COLO829 (cell line): ENCODE measurements at regions not wholly inside any gene's neighbourhood (a gene's known extent, or its start where the extent isn't known, plus 50 kb on each side); places are given as distances from the start of the nearest gene placed in this dataset.

ENCODE experiments used
- DNase-seq: peaks from one replicate; pipeline ENCODE4 v3.0.0; 2012; ENCODE audit warnings: low spot score

GRCh38 chr3:15952543-15953175 lies 154.9 kb upstream of the ANKRD28 start:
- no peak for DNase-seq

- no peak for DNase-seq
Measured at GRCh38 chr3:15953841-15954240, 156.1 kb upstream of the ANKRD28 start.

- no peak for DNase-seq
Measured at GRCh38 chr3:15955968-15956367, 158.2 kb upstream of the ANKRD28 start.

GRCh38 chr3:15958692-15959433 lies 161.1 kb upstream of the ANKRD28 start:
- no peak for DNase-seq

GRCh38 chr3:15959434-15959811 lies 161.6 kb upstream of the ANKRD28 start:
- no peak for DNase-seq

GRCh38 chr3:15964605-15965442 lies 167.0 kb upstream of the ANKRD28 start:
- DNase-seq = peak; percentile 13

- DNase-seq = no peak
Measured at GRCh38 chr3:15967577-15967976, 169.8 kb upstream of the ANKRD28 start.

- DNase-seq = no peak
Measured at GRCh38 chr3:15969874-15970640, 172.3 kb upstream of the ANKRD28 start.

GRCh38 chr3:15973414-15973813 lies 175.6 kb upstream of the ANKRD28 start:
- no peak for DNase-seq

- no peak for DNase-seq
Measured at GRCh38 chr3:15973940-15974339, 176.2 kb upstream of the ANKRD28 start.

- no peak for DNase-seq
Measured at GRCh38 chr3:15974647-15975046, 176.9 kb upstream of the ANKRD28 start.

- DNase-seq = no peak
Measured at GRCh38 chr3:15976524-15976923, 178.7 kb upstream of the ANKRD28 start.

GRCh38 chr3:15977090-15977489 lies 179.3 kb upstream of the ANKRD28 start:
- DNase-seq = no peak

- no peak for DNase-seq
Measured at GRCh38 chr3:15977598-15978232, 179.9 kb upstream of the ANKRD28 start.

- DNase-seq = no peak
Measured at GRCh38 chr3:15978801-15979200, 181.0 kb upstream of the ANKRD28 start.

- no peak for DNase-seq
Measured at GRCh38 chr3:15979495-15979894, 181.7 kb upstream of the ANKRD28 start.

- no peak for DNase-seq
Measured at GRCh38 chr3:15979900-15980299, 182.1 kb upstream of the ANKRD28 start.

GRCh38 chr3:15982243-15982642 lies 184.5 kb upstream of the ANKRD28 start:
- DNase-seq = no peak

- peak; percentile 71 for DNase-seq
Measured at GRCh38 chr3:15982667-15983196, 185.0 kb upstream of the ANKRD28 start.

- peak; percentile 15 for DNase-seq
Measured at GRCh38 chr3:15983232-15983631, 185.5 kb upstream of the ANKRD28 start.

GRCh38 chr3:15983693-15984092 lies 185.9 kb upstream of the ANKRD28 start:
- no peak for DNase-seq
